IMR-90 (cell line): ENCODE measurements at regions not wholly inside any gene's neighbourhood (a gene's known extent, or its start where the extent isn't known, plus 50 kb on each side); places are given as distances from the start of the nearest gene placed in this dataset.

Source experiments
- ATAC-seq: fragments of 200-7000 bp; cut with Tn5 transposase; 2 replicates; pipeline ENCODE4 v1.9.1; 2020; ENCODE audit warnings: low read depth, mild to moderate bottlenecking, moderate library complexity
- BruUV-seq: library from RNA; stranded (reverse); fragments of 400-500 nt; replicated peaks from 2 replicates; lab custom pipeline; 2021; lab: Mats Ljungman, UMichigan
- CTCF ChIA-PET: fragments of 300-600 bp; formaldehyde crosslinking; extraction: SDS; loops from one replicate; lab custom pipeline; 2021; ENCODE audit warnings: antibody characterized with exemption; lab: Yijun Ruan, JAX
- POLR2A ChIA-PET: fragments of 300-600 bp; sonication (Branson Sonifier 250); formaldehyde crosslinking; loops from one replicate; lab custom pipeline; 2022; ENCODE audit warnings: antibody characterized with exemption; ENCODE audit not compliant: unreplicated experiment; lab: Charles Lee
- DNase-seq: peaks from one replicate; pipeline ENCODE4 v3.0.0; 2013
- H2AFZ ChIP-seq: replicated peaks from 2 replicates; pipeline ENCODE3; 2013; ENCODE audit warnings: low read length, mild to moderate bottlenecking; ENCODE audit not compliant: poor library complexity
- H2AK5ac ChIP-seq: 2 replicates; pipeline ENCODE4 v1.6.1; 2013; ENCODE audit warnings: low read depth, low read length, inconsistent platforms
- H2AK9ac ChIP-seq: replicated peaks from 2 replicates; pipeline ENCODE3; 2013; ENCODE audit warnings: mild to moderate bottlenecking, low read depth, low read length, moderate library complexity; ENCODE audit not compliant: poor library complexity
- H2BK120ac ChIP-seq: 2 replicates; pipeline ENCODE4 v1.6.1; 2013; ENCODE audit warnings: low read depth, low read length, inconsistent platforms
- H2BK15ac ChIP-seq: 3 replicates; pipeline ENCODE4 v1.6.1; 2013; ENCODE audit warnings: low read depth, low read length, inconsistent platforms
- H2BK20ac ChIP-seq: 2 replicates; pipeline ENCODE4 v1.6.1; 2013; ENCODE audit warnings: low read depth, mild to moderate bottlenecking, inconsistent platforms, low read length, moderate library complexity
- H2BK5ac ChIP-seq: 2 replicates; pipeline ENCODE4 v1.6.1; 2013; ENCODE audit warnings: mild to moderate bottlenecking, low read depth, low read length, inconsistent platforms; ENCODE audit not compliant: poor library complexity, severe bottlenecking
- H3K14ac ChIP-seq: replicated peaks from 2 replicates; pipeline ENCODE4 v1.6.1; 2013; ENCODE audit warnings: low read depth, low read length, inconsistent platforms
- H3K18ac ChIP-seq: 2 replicates; pipeline ENCODE4 v1.6.1; 2013; ENCODE audit warnings: low read depth, low read length, control low read depth
- H3K23ac ChIP-seq: 2 replicates; pipeline ENCODE4 v1.6.1; 2013; ENCODE audit warnings: low read depth, low read length, inconsistent platforms
- H3K27ac ChIP-seq: 2 replicates; pipeline ENCODE4 v1.5.1; 2013; ENCODE audit warnings: mild to moderate bottlenecking, control low read depth, low read length; ENCODE audit not compliant: insufficient read depth
- H3K27me3 ChIP-seq: 2 replicates; pipeline ENCODE4 v1.6.1; 2013; ENCODE audit warnings: low read length; ENCODE audit not compliant: control insufficient read depth, insufficient read depth
- H3K36me3 ChIP-seq: 2 replicates; pipeline ENCODE4 v1.6.1; 2013; ENCODE audit warnings: low read length, mixed read lengths; ENCODE audit not compliant: control insufficient read depth, insufficient read depth
- H3K4ac ChIP-seq: 2 replicates; pipeline ENCODE4 v1.6.1; 2013; ENCODE audit warnings: low read depth, low read length, inconsistent platforms
- H3K4me1 ChIP-seq: 2 replicates; pipeline ENCODE4 v1.6.1; 2013; ENCODE audit warnings: low read length, mixed read lengths; ENCODE audit not compliant: control insufficient read depth, insufficient read depth
- H3K4me2 ChIP-seq: 2 replicates; pipeline ENCODE4 v1.6.1; 2013; ENCODE audit warnings: low read depth, mild to moderate bottlenecking, control low read depth, low read length, moderate library complexity
- H3K4me3 ChIP-seq: 2 replicates; pipeline ENCODE4 v1.5.1; 2013; ENCODE audit warnings: low read depth, mild to moderate bottlenecking, control low read depth, low read length, moderate library complexity; ENCODE audit not compliant: insufficient read depth
- H3K56ac ChIP-seq: 2 replicates; pipeline ENCODE4 v1.6.1; 2013; ENCODE audit warnings: low read length, inconsistent platforms; ENCODE audit not compliant: insufficient read depth; ENCODE audit errors: extremely low read depth
- H3K79me1 ChIP-seq, 2 experiments: 2 replicates each; pipeline ENCODE4 v1.6.1; 2013; ENCODE audit warnings: low read length in 2 of 2, inconsistent platforms in 1 of 2, low read depth in 1 of 2
- H3K9ac ChIP-seq: 2 replicates; pipeline ENCODE4 v1.6.1; 2013; ENCODE audit warnings: low read depth, low read length, control low read depth
- H3K9me1 ChIP-seq: 2 replicates; pipeline ENCODE4 v1.6.1; 2013; ENCODE audit warnings: low read length, inconsistent platforms; ENCODE audit not compliant: insufficient read depth
- H3K9me3 ChIP-seq: 2 replicates; pipeline ENCODE4 v1.6.1; 2013; ENCODE audit warnings: low read length; ENCODE audit not compliant: control insufficient read depth, insufficient read depth
- H4K20me1 ChIP-seq: 2 replicates; pipeline ENCODE4 v1.6.1; 2013; ENCODE audit warnings: low read length, inconsistent platforms; ENCODE audit not compliant: insufficient read depth
- H4K5ac ChIP-seq: 2 replicates; pipeline ENCODE4 v1.6.1; 2013; ENCODE audit warnings: mild to moderate bottlenecking, low read depth, low read length, control low read depth
- H4K8ac ChIP-seq, 2 experiments: 2 replicates each; pipeline ENCODE4 v1.6.1; 2013; ENCODE audit warnings: low read depth in 2 of 2, low read length in 2 of 2, control low read depth in 1 of 2, inconsistent platforms in 1 of 2
- H4K91ac ChIP-seq: 2 replicates; pipeline ENCODE4 v1.6.1; 2013; ENCODE audit warnings: low read depth, low read length, inconsistent platforms; ENCODE audit not compliant: insufficient read depth
- BHLHE40 ChIP-seq: fragments of 150-350 bp; IDR thresholded peaks from 2 replicates; pipeline ENCODE4 v1.6.1; 2016; ENCODE audit warnings: mild to moderate bottlenecking, low read depth, low read length
- CHD1 ChIP-seq: IDR thresholded peaks from 2 replicates; pipeline ENCODE4 v1.6.1; 2012; ENCODE audit warnings: low read depth, low read length, improper control_type of control experiment
- ELK1 ChIP-seq: fragments of 150-350 bp; IDR thresholded peaks from 2 replicates; pipeline ENCODE4 v1.6.1; 2016; ENCODE audit warnings: low read depth, mild to moderate bottlenecking, low read length, moderate library complexity, borderline replicate concordance
- MAZ ChIP-seq: IDR thresholded peaks from 2 replicates; pipeline ENCODE4 v1.6.1; 2012; ENCODE audit warnings: low read depth, mild to moderate bottlenecking, low read length, improper control_type of control experiment, moderate library complexity, borderline replicate concordance
- POLR2A ChIP-seq: IDR thresholded peaks from 2 replicates; pipeline ENCODE4 v1.6.1; 2012; ENCODE audit warnings: mild to moderate bottlenecking, low read depth, low read length
- RCOR1 ChIP-seq: IDR thresholded peaks from 2 replicates; pipeline ENCODE4 v1.6.1; 2012; ENCODE audit warnings: mild to moderate bottlenecking, low read length, improper control_type of control experiment; ENCODE audit not compliant: insufficient replicate concordance
- RFX5 ChIP-seq: IDR thresholded peaks from 2 replicates; pipeline ENCODE4 v1.8.0; 2012; ENCODE audit warnings: low read depth, mild to moderate bottlenecking, low read length, moderate library complexity
- SMC3 ChIP-seq: fragments of 150-350 bp; IDR thresholded peaks from 2 replicates; pipeline ENCODE4 v1.6.1; 2016; ENCODE audit warnings: low read depth, mild to moderate bottlenecking, antibody characterized with exemption, low read length, moderate library complexity
- WGBS, 2 experiments: methylation state at CpG; one replicate each; pipeline versions ENCODE4 v1.1.5 to v1.1.7; 2013; ENCODE audit warnings: missing lambda C conversion rate in 2 of 2; ENCODE audit not compliant: insufficient read length in 1 of 2; ENCODE audit errors: extremely low coverage in 2 of 2; 5-methylcytosine and 5-hydroxymethylcytosine counted together
- dilution Hi-C: fragments of 300-500 bp; cut with HindIII; formaldehyde crosslinking; loops from one replicate; pipeline ENCODE4 v1.14.3; 2018; ENCODE audit warnings: low sequenced_read_pairs; ENCODE audit not compliant: unreplicated experiment
- in situ Hi-C: fragments of 300-500 bp; cut with MboI; formaldehyde crosslinking; loops from 3 replicates; pipeline ENCODE4 v1.14.3; 2019; ENCODE audit warnings: low sequenced_read_pairs, inconsistent platforms, mixed read lengths
- intact Hi-C: fragments of 100-400 bp; cut with micrococcal nuclease; formaldehyde crosslinking; loops from 2 replicates; pipeline ENCODE4 v1.10.0; 2022

GRCh38 chr3:153590051-153590450 lies 428.0 kb downstream of the RAP2B start:
- dilution Hi-C loops: no loop called here
- no peaks in the 10 kb centered on the region for H3K9me1 ChIP-seq
- no peak overlapping the region for H4K91ac ChIP-seq
- H3K23ac ChIP-seq: no peak overlapping the region
- ChIA-PET POLR2A (no interaction called here), CTCF (interaction anchor here (0.6 kb wide), 1 partner anchor 87 kb away, joined by 4 read pairs; no protein-coding TSS in a partner anchor)
- no peak overlapping the region for H2AK9ac ChIP-seq
- WGBS, 2 experiments: no CpG with 5 or more reads among the region's 2 CpGs
- no peak overlapping the region for H2BK20ac ChIP-seq
- in situ Hi-C loops: loop anchor here (5.0 to 10.0 kb wide), 2 partner anchors 425 to 553 kb away; partner anchors contain the start of gene RAP2B
- H2AFZ ChIP-seq: no peak overlapping the region
- H3K56ac ChIP-seq: no peak overlapping the region
- TF ChIP-seq RCOR1: no peak
- TF ChIP-seq ELK1: no peak
- no peak for TF ChIP-seq SMC3
- no peak for TF ChIP-seq BHLHE40
- no peak for TF ChIP-seq MAZ
- no peak for TF ChIP-seq CHD1
- TF ChIP-seq POLR2A: no peak
- no peak for TF ChIP-seq RFX5
- intact Hi-C loops: no loop called here
- H3K4me3 ChIP-seq: no peak overlapping the region
- DNase-seq (no peak), ATAC-seq (no peak)
- no peak overlapping the region for H2AK5ac ChIP-seq
- no peak overlapping the region for H4K8ac ChIP-seq
- no peaks in the 10 kb centered on the region for H4K20me1 ChIP-seq
- no TSS peak for BruUV-seq
- H3K4me1 ChIP-seq: no peaks in the 10 kb centered on the region
- no peak overlapping the region for H3K4ac ChIP-seq
- H3K9me3 ChIP-seq: no peaks in the 10 kb centered on the region
- no peak overlapping the region for H3K9ac ChIP-seq
- no peak overlapping the region for H2BK15ac ChIP-seq
- H4K5ac ChIP-seq: no peak overlapping the region
- no peak overlapping the region for H3K27ac ChIP-seq
- no peaks in the 10 kb centered on the region for H3K79me1 ChIP-seq
- H2BK120ac ChIP-seq: no peak overlapping the region
- no peak overlapping the region for H3K18ac ChIP-seq
- no peak overlapping the region for H3K14ac ChIP-seq
- no peak overlapping the region for H3K4me2 ChIP-seq
- H2BK5ac ChIP-seq: no peak overlapping the region
- peaks cover 7% of the 10 kb centered on the region for H3K27me3 ChIP-seq
- H3K36me3 ChIP-seq: no peaks in the 10 kb centered on the region
